SU-DHL-6 (cell line): ENCODE measurements at regions not wholly inside any gene's neighbourhood (a gene's known extent, or its start where the extent isn't known, plus 50 kb on each side); places are given as distances from the start of the nearest gene placed in this dataset.

Source experiments
- H2AFZ ChIP-seq: fragments of 200-600 bp; sonication (generic); 2 replicates; pipeline ENCODE4 v1.6.1; 2014; ENCODE audit warnings: low read depth, mild to moderate bottlenecking, moderate library complexity, mixed read lengths, antibody characterized with exemption, low read length; ENCODE audit not compliant: severe bottlenecking
- H3F3A ChIP-seq: fragments of 200-600 bp; shearing (Covaris generic); 2 replicates; pipeline ENCODE4 v1.6.0; 2016; ENCODE audit warnings: antibody characterized with exemption, mild to moderate bottlenecking; ENCODE audit not compliant: insufficient read depth
- H3K27ac ChIP-seq: fragments of 200-600 bp; sonication (generic); 2 replicates; pipeline ENCODE4 v1.5.1; 2016; ENCODE audit warnings: low read depth, mild to moderate bottlenecking, low read length, moderate library complexity, mixed read lengths
- H3K27me3 ChIP-seq: fragments of 200-600 bp; sonication (generic), shearing (Covaris generic); 2 replicates; pipeline ENCODE4 v1.6.0; 2014; ENCODE audit warnings: mild to moderate bottlenecking, low read length
- H3K36me3 ChIP-seq: fragments of 200-600 bp; sonication (generic); 2 replicates; pipeline ENCODE4 v1.6.1; 2014; ENCODE audit warnings: mild to moderate bottlenecking, low read length, mixed read lengths
- H3K4me2 ChIP-seq: fragments of 300-600, 200-600 bp; shearing (Covaris generic), sonication (generic); 2 replicates; pipeline ENCODE4 v1.6.0; 2014; ENCODE audit warnings: low read length, low read depth, mild to moderate bottlenecking; ENCODE audit not compliant: poor library complexity, severe bottlenecking
- H3K4me3 ChIP-seq: fragments of 200-600 bp; sonication (generic); 2 replicates; pipeline ENCODE4 v1.5.1; 2014; ENCODE audit warnings: antibody characterized with exemption, low read length, mild to moderate bottlenecking, mixed read lengths; ENCODE audit not compliant: insufficient read depth, poor library complexity, severe bottlenecking
- H3K79me2 ChIP-seq: fragments of 200-600 bp; sonication (generic); 2 replicates; pipeline ENCODE4 v1.6.1; 2014; ENCODE audit warnings: mild to moderate bottlenecking, low read length, moderate library complexity; ENCODE audit not compliant: insufficient read depth
- H3K9ac ChIP-seq: fragments of 200-600 bp; sonication (generic); 2 replicates; pipeline ENCODE4 v1.7.0; 2014; ENCODE audit warnings: mild to moderate bottlenecking, low read length
- H3K9me2 ChIP-seq: fragments of 200-600 bp; sonication (generic); replicated peaks from 2 replicates; pipeline ENCODE4 v1.6.1; 2014; ENCODE audit warnings: low read length; ENCODE audit not compliant: insufficient read depth
- H3K9me3 ChIP-seq: fragments of 200-600 bp; sonication (generic); 2 replicates; pipeline ENCODE4 v1.6.1; 2014; ENCODE audit warnings: low read length, mixed read lengths; ENCODE audit not compliant: insufficient read depth
- H4K20me1 ChIP-seq: fragments of 200-600 bp; sonication (generic); 2 replicates; pipeline ENCODE4 v1.6.1; 2014; ENCODE audit warnings: low read depth, mild to moderate bottlenecking, antibody characterized with exemption, low read length, moderate library complexity, mixed read lengths
- CTCF ChIP-seq: fragments of 200-600 bp; sonication (generic); IDR thresholded peaks from one replicate; pipeline ENCODE4 v1.5.1; 2017; ENCODE audit warnings: antibody characterized with exemption, mild to moderate bottlenecking, low read length, moderate library complexity; ENCODE audit not compliant: insufficient read depth, poor library complexity, severe bottlenecking
- EZH2phosphoT487 ChIP-seq: fragments of 200-600 bp; sonication (generic), shearing (Covaris generic); conservative IDR thresholded peaks from 2 replicates; pipeline ENCODE4 v1.6.1; 2018; ENCODE audit warnings: mild to moderate bottlenecking, antibody characterized with exemption, low read length, moderate library complexity, mixed read lengths

- Histone ChIP-seq H3K9ac (no peak overlapping the region), H3K4me2 (no peak overlapping the region), H3K9me3 (no peaks in the 10 kb centered on the region), H3K27ac (no peak overlapping the region), H4K20me1 (no peaks in the 10 kb centered on the region), H3K79me2 (no peaks in the 10 kb centered on the region), H3K9me2 (no peaks in the 10 kb centered on the region), H2AFZ (no peak overlapping the region), H3K4me3 (no peak overlapping the region), H3F3A (no peaks in the 10 kb centered on the region), H3K27me3 (no peaks in the 10 kb centered on the region), H3K36me3 (no peaks in the 10 kb centered on the region)
- TF ChIP-seq EZH2phosphoT487 (no peak), CTCF (no peak)
Observed at GRCh38 chr2:7289697-7290096, 372.5 kb downstream of the RNF144A start.

- no peaks in the 10 kb centered on the region for H3K9me3 ChIP-seq
- H2AFZ ChIP-seq = no peak overlapping the region
Observed at GRCh38 chr2:7292154-7292691, 375.0 kb downstream of the RNF144A start.

DNA sequence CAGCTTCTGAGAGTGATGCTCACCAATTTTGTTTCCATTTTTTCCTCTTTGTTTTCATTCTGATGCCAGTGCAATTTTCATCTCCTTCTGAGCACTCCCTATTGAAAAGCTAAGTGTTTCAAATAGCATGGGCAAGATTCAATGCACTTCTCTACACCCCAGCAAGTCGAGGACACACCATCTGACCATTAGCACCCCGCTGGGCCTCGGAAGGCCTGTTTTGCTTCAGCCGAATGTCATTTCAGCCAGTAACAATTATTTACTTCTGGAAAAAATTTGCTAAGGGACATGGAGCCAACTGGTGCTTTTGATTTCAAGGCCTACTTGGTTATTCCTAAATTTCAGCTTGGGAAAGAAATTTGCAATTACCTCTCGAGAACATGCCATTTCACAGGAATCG is 392.4 kb downstream of the RNF144A start:
- Histone ChIP-seq H4K20me1 (no peaks in the 10 kb centered on the region), H3K4me3 (no peak overlapping the region), H2AFZ (no peak overlapping the region), H3K9me3 (no peaks in the 10 kb centered on the region), H3K79me2 (no peaks in the 10 kb centered on the region), H3K36me3 (no peaks in the 10 kb centered on the region), H3K4me2 (no peak overlapping the region), H3F3A (no peaks in the 10 kb centered on the region), H3K9ac (no peak overlapping the region), H3K9me2 (no peaks in the 10 kb centered on the region), H3K27me3 (no peaks in the 10 kb centered on the region), H3K27ac (no peak overlapping the region)
- no peak for TF ChIP-seq CTCF
- TF ChIP-seq EZH2phosphoT487 = no peak

More at GRCh38 chr2:7292154-7292691, 375.0 kb downstream of the RNF144A start:
- H3K27ac ChIP-seq = no peak overlapping the region
- H4K20me1 ChIP-seq = no peaks in the 10 kb centered on the region
- H3K9me2 ChIP-seq = no peaks in the 10 kb centered on the region
- no peak overlapping the region for H3K4me2 ChIP-seq
- H3F3A ChIP-seq = no peaks in the 10 kb centered on the region
- TF ChIP-seq EZH2phosphoT487 (no peak), CTCF (no peak)
- no peak overlapping the region for H3K4me3 ChIP-seq
- no peaks in the 10 kb centered on the region for H3K27me3 ChIP-seq
- H3K79me2 ChIP-seq = no peaks in the 10 kb centered on the region
- no peaks in the 10 kb centered on the region for H3K36me3 ChIP-seq
- H3K9ac ChIP-seq = no peak overlapping the region
